Sigmoid colon (tissue), 4 donors: ENCODE measurements at regions not wholly inside any gene's neighbourhood (a gene's known extent, or its start where the extent isn't known, plus 50 kb on each side); places are given as distances from the start of the nearest gene placed in this dataset.

Experiments
- CTCF ChIP-seq, 4 experiments: fragments of 450-650 bp in 3 of 4; fragments of 200-600 bp in 1 of 4; IDR thresholded peaks; one replicate each; pipeline ENCODE4 v1.5.1; 2016 to 2019; ENCODE audit warnings: antibody characterized with exemption in 4 of 4, mild to moderate bottlenecking in 3 of 4, moderate library complexity in 2 of 4
- EP300 ChIP-seq, 4 donors: sonication (generic); formaldehyde crosslinking; IDR thresholded peaks; one replicate each; pipeline ENCODE4 v1.6.1; 2017; ENCODE audit warnings: antibody characterized with exemption in 4 of 4
- POLR2A ChIP-seq, 2 donors: fragments of 450-650 bp; IDR thresholded peaks; one replicate each; pipeline ENCODE4 v1.6.1; 2016; ENCODE audit warnings: antibody characterized with exemption in 2 of 2, mild to moderate bottlenecking in 2 of 2, moderate library complexity in 2 of 2
- POLR2AphosphoS5 ChIP-seq, 4 donors: sonication (generic); formaldehyde crosslinking; IDR thresholded peaks; one replicate each; pipeline ENCODE4 v1.6.1; 2017; ENCODE audit warnings: antibody characterized with exemption in 4 of 4

- TF ChIP-seq POLR2AphosphoS5 (IDR thresholded peaks at IDR 0.05): no peak
- TF ChIP-seq EP300 (IDR thresholded peaks at IDR 0.05): no peak
- TF ChIP-seq POLR2A (IDR thresholded peaks at IDR 0.05): no peak
- no peak for TF ChIP-seq CTCF (IDR thresholded peaks at IDR 0.05)
These were observed 206.6 kb downstream of the SHQ1 start for GRCh38 chr3:72641684-72642083.
